B cell (primary cell): ENCODE measurements at regions not wholly inside any gene's neighbourhood (a gene's known extent, or its start where the extent isn't known, plus 50 kb on each side); places are given as distances from the start of the nearest gene placed in this dataset.

Source experiments
- CTCF ChIP-seq: fragments of 200-600 bp; IDR thresholded peaks from one replicate; pipeline ENCODE4 v1.8.0; 2022; ENCODE audit warnings: antibody characterized with exemption, mild to moderate bottlenecking
- EZH2 ChIP-seq: IDR thresholded peaks from 2 replicates; pipeline ENCODE4 v1.6.1; 2012; ENCODE audit warnings: borderline replicate concordance, low read depth, mild to moderate bottlenecking, moderate library complexity, low read length; ENCODE audit not compliant: insufficient read depth, poor library complexity, severe bottlenecking

- TF ChIP-seq CTCF (no peak), EZH2 (no peak)
Observed at GRCh38 chr1:195054217-195054687, 1554.0 kb downstream of the KCNT2 start.
